ENCODE measurements at regions not wholly inside any gene's neighbourhood (a gene's known extent, or its start where the extent isn't known, plus 50 kb on each side); places are given as distances from the start of the nearest gene placed in this dataset.

GRCh38 chrY:7692701-7693100 lies 781.1 kb upstream of the AMELY start:
- no peak for TF ChIP-seq POLR2A (IDR thresholded peaks at IDR 0.05)
- TF ChIP-seq, protein P1, sequence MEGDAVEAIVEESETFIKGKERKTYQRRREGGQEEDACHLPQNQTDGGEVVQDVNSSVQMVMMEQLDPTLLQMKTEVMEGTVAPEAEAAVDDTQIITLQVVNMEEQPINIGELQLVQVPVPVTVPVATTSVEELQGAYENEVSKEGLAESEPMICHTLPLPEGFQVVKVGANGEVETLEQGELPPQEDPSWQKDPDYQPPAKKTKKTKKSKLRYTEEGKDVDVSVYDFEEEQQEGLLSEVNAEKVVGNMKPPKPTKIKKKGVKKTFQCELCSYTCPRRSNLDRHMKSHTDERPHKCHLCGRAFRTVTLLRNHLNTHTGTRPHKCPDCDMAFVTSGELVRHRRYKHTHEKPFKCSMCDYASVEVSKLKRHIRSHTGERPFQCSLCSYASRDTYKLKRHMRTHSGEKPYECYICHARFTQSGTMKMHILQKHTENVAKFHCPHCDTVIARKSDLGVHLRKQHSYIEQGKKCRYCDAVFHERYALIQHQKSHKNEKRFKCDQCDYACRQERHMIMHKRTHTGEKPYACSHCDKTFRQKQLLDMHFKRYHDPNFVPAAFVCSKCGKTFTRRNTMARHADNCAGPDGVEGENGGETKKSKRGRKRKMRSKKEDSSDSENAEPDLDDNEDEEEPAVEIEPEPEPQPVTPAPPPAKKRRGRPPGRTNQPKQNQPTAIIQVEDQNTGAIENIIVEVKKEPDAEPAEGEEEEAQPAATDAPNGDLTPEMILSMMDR (IDR thresholded peaks at IDR 0.05): no peak

Measured in esophagus squamous epithelium (tissue), 4 donors.